HEK293T (cell line): ENCODE measurements at regions not wholly inside any gene's neighbourhood (a gene's known extent, or its start where the extent isn't known, plus 50 kb on each side); places are given as distances from the start of the nearest gene placed in this dataset.

ENCODE experiments used
- ELF4 ChIP-seq: fragments of 450-650 bp; IDR thresholded peaks from 2 replicates; pipeline ENCODE4 v1.6.1; 2017; ENCODE audit warnings: antibody characterized with exemption
- LEF1 ChIP-seq: fragments of 450-650 bp; IDR thresholded peaks from 2 replicates; pipeline ENCODE4 v1.6.1; 2017; ENCODE audit warnings: mild to moderate bottlenecking, borderline replicate concordance
- PKNOX1 ChIP-seq: fragments of 450-650 bp; IDR thresholded peaks from 2 replicates; pipeline ENCODE4 v1.6.1; 2016
- SP1 ChIP-seq: fragments of 450-650 bp; IDR thresholded peaks from 2 replicates; pipeline ENCODE4 v1.6.1; 2017
- SUZ12 ChIP-seq: fragments of 450-650 bp; IDR thresholded peaks from 2 replicates; pipeline ENCODE4 v1.6.1; 2016; ENCODE audit warnings: mild to moderate bottlenecking

GRCh38 chr11:116078101-116078591, 573.9 kb upstream of the CADM1 start:
- TF ChIP-seq LEF1 (no peak), ELF4 (no peak), PKNOX1 (no peak), SP1 (no peak), SUZ12 (no peak)
